Smooth muscle cell (in vitro differentiated cells): ENCODE measurements at regions not wholly inside any gene's neighbourhood (a gene's known extent, or its start where the extent isn't known, plus 50 kb on each side); places are given as distances from the start of the nearest gene placed in this dataset.

Source experiments
- DNase-seq: peaks from one replicate; lab custom pipeline; 2025; ENCODE audit not compliant: unreplicated experiment; lab: John Stamatoyannopoulos, UW
- H2AFZ ChIP-seq: fragments of 200-600 bp; sonication (generic); 2 replicates; pipeline ENCODE4 v1.6.0; 2016; ENCODE audit warnings: antibody characterized with exemption, low read depth, mild to moderate bottlenecking
- H3F3A ChIP-seq: fragments of 200-600 bp; sonication (generic); 2 replicates; pipeline ENCODE4 v1.6.0; 2017; ENCODE audit warnings: antibody characterized with exemption, low read depth
- H3K27ac ChIP-seq: fragments of 200-600 bp; sonication (generic); 2 replicates; pipeline ENCODE4 v1.5.1; 2016; ENCODE audit warnings: low read depth, mild to moderate bottlenecking
- H3K27me3 ChIP-seq: fragments of 200-600 bp; sonication (generic); 2 replicates; pipeline ENCODE4 v1.6.1; 2016; ENCODE audit warnings: low read depth, mild to moderate bottlenecking
- H3K36me3 ChIP-seq: fragments of 200-600 bp; sonication (generic); 2 replicates; pipeline ENCODE4 v1.5.1; 2016; ENCODE audit warnings: low read depth
- H3K4me1 ChIP-seq: fragments of 200-600 bp; sonication (generic); 2 replicates; pipeline ENCODE4 v1.5.1; 2016; ENCODE audit warnings: low read depth
- H3K4me2 ChIP-seq: fragments of 200-600 bp; sonication (generic); 2 replicates; pipeline ENCODE4 v1.6.0; 2016; ENCODE audit warnings: mild to moderate bottlenecking
- H3K4me3 ChIP-seq: fragments of 200-600 bp; sonication (generic); 2 replicates; pipeline ENCODE4 v1.5.1; 2016; ENCODE audit warnings: mild to moderate bottlenecking
- H3K79me2 ChIP-seq: fragments of 200-600 bp; sonication (generic); 2 replicates; pipeline ENCODE4 v1.6.0; 2016; ENCODE audit warnings: low read depth, mild to moderate bottlenecking
- H3K9ac ChIP-seq: fragments of 200-600 bp; sonication (generic); 2 replicates; pipeline ENCODE4 v1.6.0; 2016; ENCODE audit warnings: low read depth
- H3K9me3 ChIP-seq: fragments of 200-600 bp; sonication (generic); replicated peaks from 2 replicates; pipeline ENCODE4 v1.5.1; 2016; ENCODE audit warnings: low read depth
- H4K20me1 ChIP-seq: fragments of 200-600 bp; sonication (generic); 2 replicates; pipeline ENCODE4 v1.6.0; 2016; ENCODE audit warnings: low read depth
- CTCF ChIP-seq: fragments of 200-600 bp; sonication (generic); IDR thresholded peaks from 2 replicates; pipeline ENCODE4 v1.5.1; 2017; ENCODE audit warnings: borderline replicate concordance, mild to moderate bottlenecking, antibody characterized with exemption; ENCODE audit not compliant: insufficient read depth, poor library complexity, severe bottlenecking
- WGBS: methylation state at CpG from one replicate; pipeline ENCODE4 v1.1.7; 2016; ENCODE audit warnings: low lambda C conversion rate; 5-methylcytosine and 5-hydroxymethylcytosine counted together

- Histone ChIP-seq H3F3A (no peaks in the 10 kb centered on the region), H3K36me3 (no peaks in the 10 kb centered on the region), H3K4me2 (no peak overlapping the region), H3K9ac (no peak overlapping the region), H3K4me1 (no peaks in the 10 kb centered on the region), H3K27ac (no peak overlapping the region), H3K9me3 (no peaks in the 10 kb centered on the region), H2AFZ (no peak overlapping the region), H4K20me1 (no peaks in the 10 kb centered on the region), H3K79me2 (no peaks in the 10 kb centered on the region), H3K4me3 (no peak overlapping the region), H3K27me3 (peaks cover 3% of the 10 kb centered on the region)
- DNase-seq: no peak
- TF ChIP-seq CTCF: no peak
- WGBS: 91% methylated on average over 2 of the region's 2 CpGs
These were observed 112.8 kb upstream of the TEX51 start for GRCh38 chr2:126785862-126786261.

- DNase-seq: no peak
- 96% methylated on average over 4 of the region's 4 CpGs for WGBS
- no peaks in the 10 kb centered on the region for H4K20me1 ChIP-seq
- no peaks in the 10 kb centered on the region for H3K79me2 ChIP-seq
- no peaks in the 10 kb centered on the region for H3K36me3 ChIP-seq
- peaks cover 4% of the 10 kb centered on the region for H3K27me3 ChIP-seq
- no peak overlapping the region for H2AFZ ChIP-seq
- no peak overlapping the region for H3K4me2 ChIP-seq
- H3K9me3 ChIP-seq: no peaks in the 10 kb centered on the region
- H3F3A ChIP-seq: no peaks in the 10 kb centered on the region
- H3K9ac ChIP-seq: no peak overlapping the region
- H3K4me3 ChIP-seq: no peak overlapping the region
- no peak overlapping the region for H3K27ac ChIP-seq
- H3K4me1 ChIP-seq: no peaks in the 10 kb centered on the region
- no peak for TF ChIP-seq CTCF
These were observed 111.9 kb upstream of the TEX51 start for GRCh38 chr2:126786765-126787164.

DNA sequence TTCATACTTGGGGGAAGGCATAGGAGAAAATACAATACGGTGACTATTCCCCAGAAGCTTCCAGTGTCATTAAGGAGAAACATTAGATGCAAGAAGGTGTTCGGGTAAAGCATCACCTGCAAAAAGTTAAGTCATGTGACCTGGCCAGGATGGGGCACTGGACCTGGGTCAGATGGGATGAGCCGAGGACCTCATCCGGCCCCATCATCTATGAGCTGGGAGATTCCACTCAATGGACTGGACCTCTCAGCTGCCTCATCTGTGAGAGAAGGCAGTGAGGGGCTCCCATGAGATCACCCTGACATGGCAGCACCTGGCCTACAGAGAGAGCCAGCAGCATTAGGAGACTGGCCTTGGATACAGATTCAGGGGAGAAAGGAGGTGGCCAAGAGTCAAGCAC, 111.4 kb upstream of the TEX51 start:
- no peak for TF ChIP-seq CTCF
- H3K79me2 ChIP-seq: no peaks in the 10 kb centered on the region
- no peaks in the 10 kb centered on the region for H3F3A ChIP-seq
- H3K27me3 ChIP-seq: peaks cover 6% of the 10 kb centered on the region
- no peak overlapping the region for H2AFZ ChIP-seq
- no peak for DNase-seq
- H3K27ac ChIP-seq: no peak overlapping the region
- H3K36me3 ChIP-seq: no peaks in the 10 kb centered on the region
- no peaks in the 10 kb centered on the region for H3K9me3 ChIP-seq
- no peaks in the 10 kb centered on the region for H3K4me1 ChIP-seq
- no peak overlapping the region for H3K9ac ChIP-seq
- no peaks in the 10 kb centered on the region for H4K20me1 ChIP-seq
- H3K4me3 ChIP-seq: no peak overlapping the region
- WGBS: 93% methylated on average over 4 of the region's 4 CpGs
- no peak overlapping the region for H3K4me2 ChIP-seq

DNA sequence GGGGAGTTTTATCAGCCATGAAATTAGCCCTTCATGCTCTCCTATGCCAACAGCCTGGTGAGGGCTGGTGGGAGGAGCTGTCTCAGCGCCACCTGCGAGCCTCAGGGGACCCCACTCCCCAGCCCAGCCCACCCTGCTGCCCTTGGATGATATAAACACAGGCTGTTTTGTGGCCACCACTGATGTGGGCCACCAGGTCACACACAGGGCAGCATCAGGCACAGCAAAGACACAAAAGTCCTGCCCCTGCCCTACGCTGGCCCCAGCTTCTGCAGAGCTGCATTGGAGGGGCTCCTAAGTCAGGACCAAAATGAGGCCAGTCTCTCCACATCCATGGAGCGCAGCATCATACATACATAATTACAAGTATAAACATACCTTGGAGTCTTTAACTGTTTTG, 110.6 kb upstream of the TEX51 start:
- Histone ChIP-seq H4K20me1 (no peaks in the 10 kb centered on the region), H3K4me1 (no peaks in the 10 kb centered on the region), H3K4me3 (no peak overlapping the region), H3K9ac (no peak overlapping the region), H3K9me3 (no peaks in the 10 kb centered on the region), H3K36me3 (no peaks in the 10 kb centered on the region), H3F3A (no peaks in the 10 kb centered on the region), H2AFZ (no peak overlapping the region), H3K79me2 (no peaks in the 10 kb centered on the region), H3K27ac (no peak overlapping the region), H3K4me2 (no peak overlapping the region), H3K27me3 (peaks cover 9% of the 10 kb centered on the region)
- 91% methylated on average over 4 of the region's 4 CpGs for WGBS
- no peak for DNase-seq
- no peak for TF ChIP-seq CTCF
